Activated CD8-positive, alpha-beta memory T cell treated with anti-CD3 and anti-CD28 coated beads, Interleukin-2, amount 50 U/mL, for 4 hours (primary cell): ENCODE measurements at regions not wholly inside any gene's neighbourhood (a gene's known extent, or its start where the extent isn't known, plus 50 kb on each side); places are given as distances from the start of the nearest gene placed in this dataset.
A peak's percentile ranks its signal among the peaks of the same experiment; 100 is the strongest.

ENCODE experiments used
- DNase-seq: peaks from one replicate; pipeline ENCODE4 v3.0.0-alpha.2; 2020

DNA sequence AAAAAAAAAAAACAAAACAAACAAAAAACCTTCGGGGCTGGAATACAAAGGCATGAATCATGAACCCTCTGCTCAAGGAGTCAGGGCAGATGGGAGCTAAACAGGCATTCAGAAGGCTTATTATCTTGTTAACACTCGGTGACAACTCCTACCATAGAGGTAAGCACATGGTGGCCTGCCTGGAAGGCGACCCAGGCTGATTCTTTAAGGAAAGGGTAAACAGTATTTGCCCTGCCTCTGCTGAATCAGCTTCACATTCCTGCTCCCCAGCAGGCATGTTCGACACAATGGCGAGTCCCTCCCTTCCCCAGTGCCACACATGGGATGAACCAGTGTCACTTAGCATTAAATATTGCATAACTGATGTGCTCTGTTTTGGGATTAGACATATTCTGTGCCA, 191.9 kb downstream of the ARL4C start:
- no peak for DNase-seq

DNA sequence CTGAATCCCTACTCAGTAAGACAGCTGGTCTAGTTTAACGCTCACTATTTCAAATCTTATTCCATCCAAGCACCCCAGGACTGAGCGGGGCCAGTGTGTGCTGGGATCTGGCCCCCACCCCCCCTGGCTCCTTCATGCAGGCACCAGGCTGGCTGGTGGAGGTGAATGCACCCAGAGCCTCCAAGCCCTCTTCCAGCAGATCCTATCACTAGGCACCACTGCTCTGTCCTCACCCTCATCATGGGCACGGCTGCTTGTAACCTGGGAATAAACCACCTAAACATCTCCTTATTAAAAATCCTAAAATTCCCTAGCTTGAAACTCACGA, 194.3 kb downstream of the ARL4C start:
- DNase-seq, result no peak

DNA sequence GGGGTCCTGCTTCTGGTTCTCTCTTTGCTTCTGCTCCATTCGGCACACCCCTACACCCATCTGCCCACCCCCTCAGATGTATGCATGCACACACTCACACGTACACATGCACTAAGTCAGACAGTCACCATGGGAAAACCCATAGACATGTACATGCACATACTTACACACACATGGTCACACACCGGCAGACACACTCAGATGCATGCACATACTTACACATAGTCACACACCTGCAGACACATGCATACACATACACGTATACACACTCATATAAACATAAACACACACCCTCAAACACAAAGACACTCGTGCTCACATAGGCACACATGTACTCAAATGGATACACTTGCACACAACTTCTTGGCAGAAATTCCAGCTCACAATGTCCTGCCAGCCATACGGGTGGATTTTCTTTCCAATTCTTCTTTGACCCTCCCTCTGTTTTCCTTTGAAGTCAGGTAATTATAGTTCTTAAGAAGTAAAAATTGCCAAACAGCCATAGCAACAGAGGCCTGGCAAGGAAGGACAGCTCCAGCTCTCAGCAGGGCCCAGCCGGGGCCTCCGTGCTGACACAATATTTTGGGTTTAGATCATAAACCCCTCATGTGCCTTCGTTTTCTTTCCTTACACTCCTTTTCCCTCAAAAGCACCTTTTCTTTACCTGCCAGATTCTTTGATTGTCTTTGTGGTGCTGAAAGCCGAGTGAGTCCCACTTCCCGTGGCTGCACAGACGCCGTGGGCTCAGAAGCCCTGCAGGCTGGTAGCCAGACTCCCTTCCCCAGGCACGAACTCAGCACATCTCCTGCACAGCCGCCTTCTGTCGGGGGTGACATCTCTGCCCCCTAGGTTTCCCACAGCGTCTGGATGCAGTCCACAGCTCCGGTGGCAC, 195.7 kb downstream of the ARL4C start:
- no peak for DNase-seq

DNA sequence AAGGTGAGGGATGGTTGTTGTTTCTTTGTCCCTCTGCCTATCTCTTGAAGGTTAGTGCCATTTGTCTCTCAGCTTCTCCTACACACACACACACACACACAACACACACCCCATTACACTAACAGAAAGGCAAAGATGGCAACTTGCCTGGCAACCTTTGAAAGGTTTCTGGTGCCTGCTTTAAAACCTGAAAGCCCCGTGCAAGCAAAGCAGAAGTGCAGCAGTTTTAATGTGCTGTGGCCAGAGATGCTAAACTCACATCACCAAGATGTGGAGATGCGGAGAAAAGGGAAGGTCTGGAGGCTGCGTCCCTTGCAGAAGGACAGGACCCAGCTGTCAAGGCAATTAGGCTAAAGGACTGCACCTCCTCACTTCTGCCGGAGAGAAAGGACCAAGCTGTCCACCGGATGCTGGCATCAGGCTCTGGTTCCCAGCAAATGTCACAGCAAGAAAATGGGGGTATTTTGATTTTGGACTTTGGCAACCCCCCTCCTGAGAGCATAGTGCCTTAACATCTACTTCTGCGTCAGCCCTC, 196.4 kb downstream of the ARL4C start:
- DNase-seq, result no peak

DNA sequence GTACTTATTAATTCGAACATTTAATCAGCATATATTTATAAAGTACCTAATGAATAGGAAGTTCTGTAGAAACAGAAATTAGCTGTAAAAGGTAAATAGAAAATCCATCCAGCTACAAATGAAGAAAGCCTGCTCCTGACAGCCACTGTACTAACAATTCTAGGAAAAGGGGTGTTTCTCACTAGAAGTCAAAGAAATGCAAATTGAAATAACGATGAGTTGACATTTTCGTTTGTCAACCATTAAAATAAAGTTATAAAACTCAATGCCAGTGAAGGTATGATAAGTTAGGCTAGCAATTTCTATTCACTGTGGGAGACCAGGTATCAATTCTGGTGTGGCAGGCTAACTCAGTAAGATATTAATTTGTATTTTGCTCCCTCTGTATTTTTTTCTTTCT, 198.0 kb downstream of the ARL4C start:
- no peak for DNase-seq

DNA sequence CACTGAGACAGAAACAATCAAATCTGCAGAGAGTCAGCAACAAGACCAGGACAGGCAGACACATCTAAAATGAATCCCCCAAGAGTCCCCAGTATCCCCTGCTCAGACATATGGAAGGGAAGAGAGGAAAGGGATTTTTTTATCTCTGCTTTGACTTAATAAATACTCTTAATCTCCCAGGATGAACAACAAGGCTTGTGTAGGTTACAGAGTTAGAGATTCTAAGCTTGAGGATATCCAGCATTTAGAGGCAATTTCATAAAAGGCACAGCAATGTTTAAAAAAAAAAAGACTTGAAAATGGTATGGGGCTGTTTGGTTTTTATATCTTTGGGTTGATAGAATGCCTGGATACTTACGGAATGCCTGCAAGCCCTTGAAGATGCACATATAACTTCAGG, 199.9 kb downstream of the ARL4C start:
- no peak for DNase-seq

DNA sequence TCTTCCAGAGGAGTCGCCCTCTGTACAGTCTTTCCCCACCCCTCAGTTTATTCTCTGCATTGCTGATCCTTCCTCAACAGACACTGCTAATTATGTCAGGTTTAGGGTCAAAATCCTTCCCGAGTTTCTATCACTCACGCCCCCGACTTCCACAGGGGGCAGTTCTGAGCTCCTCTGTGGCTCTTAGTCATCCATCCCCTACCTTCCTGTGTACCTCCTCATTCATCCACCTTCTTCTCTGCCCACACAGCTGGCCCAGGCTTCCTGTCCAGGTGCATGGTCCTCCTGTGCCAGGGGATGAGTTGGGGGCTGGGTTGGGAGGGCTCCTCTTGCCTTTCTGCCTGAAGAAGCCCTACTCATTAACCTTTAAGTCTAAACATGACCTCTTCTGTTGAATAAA, 202.9 kb downstream of the ARL4C start:
- no peak for DNase-seq

DNA sequence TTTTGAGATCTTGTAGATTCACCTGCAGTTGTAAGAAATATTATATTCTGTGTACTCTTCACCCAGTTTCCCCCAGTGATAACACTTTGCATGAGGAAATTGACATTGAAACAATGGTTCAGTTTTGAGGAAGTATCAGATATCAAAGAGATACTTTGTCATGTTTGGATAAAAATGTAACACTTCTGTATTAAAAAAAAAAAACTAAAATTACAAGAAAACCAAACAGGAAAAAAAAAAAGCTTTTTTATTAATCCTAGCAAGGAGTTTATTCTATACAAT, 204.0 kb downstream of the ARL4C start:
- no peak for DNase-seq

DNA sequence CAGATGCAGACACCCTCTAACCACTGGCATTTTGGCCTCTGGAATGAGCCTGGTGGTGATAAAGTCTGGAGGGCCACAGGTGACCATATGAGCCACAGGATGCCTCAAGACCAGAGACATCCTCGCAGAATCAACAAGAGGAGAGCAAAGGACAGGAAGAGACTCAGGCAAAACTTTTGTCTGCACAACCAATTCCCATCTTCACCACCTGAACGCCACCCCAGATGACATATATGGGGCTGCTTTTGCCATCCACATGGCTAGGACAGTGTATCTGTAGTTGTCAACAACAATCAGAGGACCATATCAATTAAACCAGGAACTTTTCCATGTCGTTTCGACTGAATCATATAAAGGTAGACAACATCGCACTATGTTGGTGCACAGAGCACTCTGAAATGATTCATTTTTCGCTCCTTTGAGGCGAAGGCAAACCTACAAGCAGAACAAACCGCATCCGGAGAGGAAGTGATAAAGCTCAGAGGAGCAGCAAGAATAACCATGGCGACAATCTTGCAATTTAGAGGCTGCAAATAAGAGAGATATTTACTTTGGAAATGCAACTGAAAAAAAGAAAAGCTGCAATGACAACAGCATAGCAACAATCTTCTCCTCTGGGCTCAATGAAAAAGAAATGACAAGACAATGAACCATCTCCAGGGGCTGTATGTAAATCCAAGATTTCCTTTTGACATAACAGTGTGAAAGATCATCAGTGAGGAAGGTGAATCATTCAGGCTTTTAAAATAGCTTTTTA, 204.5 kb downstream of the ARL4C start:
- peak; percentile 41 for DNase-seq

DNA sequence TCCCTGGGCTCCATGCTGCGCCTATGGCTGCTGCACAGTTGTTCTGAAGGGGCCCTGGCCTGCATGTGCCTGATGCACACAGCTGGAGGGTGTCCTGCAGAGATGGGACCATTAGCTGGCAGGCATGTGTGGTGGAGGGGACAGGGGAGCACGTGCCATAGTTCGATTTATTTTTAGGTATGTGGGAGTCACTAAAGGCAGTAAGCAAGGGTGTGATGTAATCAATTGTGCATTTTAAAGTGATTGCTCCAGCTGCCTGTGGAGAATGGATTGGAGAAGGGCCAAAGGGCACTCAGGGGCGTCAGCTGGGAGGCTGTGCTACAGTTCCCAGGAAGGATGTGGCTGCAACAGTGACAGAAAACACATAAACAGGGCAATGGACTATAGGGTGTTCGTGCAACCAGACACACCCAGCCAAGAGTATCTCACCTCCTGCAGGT, 205.1 kb downstream of the ARL4C start:
- DNase-seq, result no peak

DNA sequence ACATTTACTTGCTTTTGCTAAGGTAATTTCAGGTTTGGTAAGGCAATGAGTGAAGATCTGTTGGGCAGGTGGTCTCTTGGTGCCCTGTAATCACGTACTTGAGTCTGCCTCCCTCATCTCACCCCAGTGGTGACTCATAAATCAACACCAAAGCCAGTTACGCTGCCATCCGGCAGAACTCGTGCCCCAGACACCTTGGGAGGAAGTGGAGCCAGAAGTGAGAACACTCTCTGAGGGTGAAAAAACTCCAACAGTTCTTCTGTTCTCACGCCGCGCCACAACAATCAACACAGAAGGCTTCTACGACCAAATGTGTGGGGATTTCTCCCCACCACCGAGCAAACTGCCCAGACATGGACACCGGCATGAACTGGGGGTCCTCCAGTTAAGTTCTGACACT, 206.2 kb downstream of the ARL4C start:
- DNase-seq, result peak; percentile 75

DNA sequence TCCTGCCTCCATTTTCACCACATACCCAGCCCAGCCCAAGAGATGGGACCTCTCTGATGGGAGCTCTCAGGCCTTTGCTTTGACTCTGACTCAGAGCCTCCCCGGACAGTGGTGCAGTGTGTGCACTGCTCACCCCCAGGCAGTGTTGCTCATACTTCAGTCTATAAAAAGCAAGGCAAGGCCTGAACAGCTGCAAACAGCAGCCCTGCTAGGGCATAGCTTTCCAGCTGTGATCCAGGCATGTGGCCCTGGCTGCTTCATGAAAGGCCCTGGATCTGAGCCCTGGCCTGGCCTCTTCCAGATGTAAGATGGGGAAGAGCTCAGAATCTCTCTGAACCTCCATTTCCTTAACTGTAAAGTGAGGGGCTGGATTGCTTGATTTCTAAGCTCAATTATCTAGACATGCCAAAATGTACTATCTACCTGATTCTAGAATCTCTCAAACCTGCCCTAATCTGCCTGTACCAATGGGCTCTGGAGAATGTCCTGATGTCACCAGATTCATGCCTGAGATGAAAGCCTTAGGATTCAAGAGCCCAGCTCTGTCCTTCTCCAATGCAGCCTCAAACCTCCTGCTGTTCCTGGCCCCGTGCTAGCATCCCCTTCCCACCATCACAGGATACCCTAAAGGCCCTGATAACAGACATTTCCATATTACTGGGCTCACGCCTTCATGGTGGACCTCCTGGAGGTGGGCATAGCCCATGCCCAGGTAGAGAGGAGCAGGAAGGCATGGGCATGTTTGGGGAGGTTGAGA, 206.9 kb downstream of the ARL4C start:
- DNase-seq, result peak; percentile 55

DNA sequence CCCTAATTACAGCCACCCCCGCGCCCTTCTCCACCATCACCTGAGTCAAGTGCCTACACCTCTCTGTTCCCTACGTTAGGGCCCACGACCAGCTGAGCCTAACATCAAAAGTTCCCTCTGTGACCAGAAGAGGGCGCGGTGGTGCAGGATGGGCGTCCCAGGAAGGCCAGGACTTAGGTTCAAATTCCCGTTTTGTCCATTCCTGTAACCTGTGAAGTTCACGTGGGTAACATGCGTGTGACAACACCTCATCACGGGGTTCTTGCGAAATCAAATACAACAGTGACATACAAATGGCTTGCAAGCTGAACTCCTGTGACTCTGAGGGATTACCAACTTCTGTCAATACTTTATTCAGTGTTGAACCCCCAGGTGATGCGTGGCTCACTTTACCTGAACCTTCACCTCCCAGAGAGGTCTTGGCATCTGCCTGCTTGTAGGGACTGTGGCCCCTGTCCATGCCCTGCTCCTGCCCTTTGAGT, 207.9 kb downstream of the ARL4C start:
- DNase-seq, result peak; percentile 67

DNA sequence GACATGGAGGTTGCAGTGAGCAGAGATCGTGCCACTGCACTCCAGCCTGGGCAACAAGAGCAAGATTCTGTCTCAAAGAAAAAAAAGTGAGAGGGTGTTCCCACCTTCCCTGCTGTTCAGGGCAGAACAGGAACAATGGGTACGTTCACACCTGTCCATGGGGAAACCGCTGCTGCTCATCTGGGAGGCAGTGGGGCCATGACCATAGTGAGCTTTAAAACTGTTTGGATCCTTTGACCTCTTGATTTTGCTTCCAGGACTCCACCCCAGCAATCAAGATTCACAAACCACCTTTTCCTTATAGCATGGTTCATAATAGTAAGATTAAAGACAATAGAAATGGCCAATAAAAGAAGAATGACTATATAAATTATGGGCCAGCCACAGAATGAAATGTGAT, 209.2 kb downstream of the ARL4C start:
- no peak for DNase-seq

DNA sequence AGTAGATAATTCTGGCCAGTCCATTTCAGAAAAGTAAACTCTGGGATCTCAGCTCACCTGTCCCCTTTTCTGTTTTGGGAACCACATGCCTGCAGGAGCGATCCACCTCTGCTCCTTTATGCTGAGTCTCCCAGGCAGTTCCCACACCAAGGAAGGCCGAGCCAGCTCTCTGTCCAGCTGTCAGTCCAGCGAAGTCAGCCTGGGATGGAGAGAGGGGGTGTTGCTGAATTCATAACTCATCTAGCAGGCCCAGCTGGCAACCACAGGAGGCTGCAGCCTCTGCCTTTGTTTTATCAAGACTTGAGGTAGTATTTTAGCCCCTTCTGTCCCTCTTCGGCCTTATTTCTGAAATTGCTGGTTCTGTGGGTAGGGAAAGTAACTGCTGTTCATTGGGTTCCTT, 209.9 kb downstream of the ARL4C start:
- DNase-seq, result no peak

DNA sequence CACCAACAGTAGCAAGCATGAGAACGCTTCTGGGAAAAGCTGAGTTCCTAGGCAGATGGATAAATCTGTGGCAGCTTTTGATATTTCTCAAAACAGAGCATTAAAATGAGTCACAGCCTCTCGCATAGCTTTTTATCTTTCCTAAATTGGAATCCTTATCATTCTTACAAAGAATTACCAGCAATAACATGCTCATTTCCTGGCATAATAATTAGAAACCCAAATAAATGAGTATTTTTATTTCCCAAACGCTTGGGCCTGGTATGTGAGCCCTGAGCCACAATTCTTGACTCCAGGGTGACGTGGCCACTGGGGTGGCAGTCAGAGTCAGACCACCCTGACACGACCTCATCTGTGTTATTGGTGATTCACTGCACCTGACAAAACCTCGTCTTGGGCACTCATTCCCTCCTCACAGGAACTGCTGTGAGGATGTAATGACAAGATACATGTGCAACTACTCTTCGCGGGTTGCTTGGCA, 210.7 kb downstream of the ARL4C start:
- no peak for DNase-seq

DNA sequence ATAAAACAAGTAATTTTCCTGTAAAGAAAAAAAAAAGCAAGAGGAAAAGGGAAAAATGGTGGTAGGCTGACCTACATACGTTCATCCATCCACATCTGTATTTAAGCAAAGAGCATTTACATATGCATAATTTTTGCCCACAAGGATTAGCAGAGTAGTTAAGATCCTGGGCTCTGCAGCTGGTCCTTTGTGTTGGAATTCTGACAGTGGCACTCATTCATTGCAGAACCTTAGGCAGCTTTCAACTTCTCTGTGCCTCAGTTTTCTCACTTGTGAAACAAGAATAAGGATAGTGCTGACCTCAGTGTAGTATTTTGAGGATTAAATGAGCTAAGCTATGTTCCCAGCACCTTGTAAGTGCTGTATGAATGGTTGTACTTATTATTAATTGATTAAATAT, 211.3 kb downstream of the ARL4C start:
- DNase-seq, result no peak

DNA sequence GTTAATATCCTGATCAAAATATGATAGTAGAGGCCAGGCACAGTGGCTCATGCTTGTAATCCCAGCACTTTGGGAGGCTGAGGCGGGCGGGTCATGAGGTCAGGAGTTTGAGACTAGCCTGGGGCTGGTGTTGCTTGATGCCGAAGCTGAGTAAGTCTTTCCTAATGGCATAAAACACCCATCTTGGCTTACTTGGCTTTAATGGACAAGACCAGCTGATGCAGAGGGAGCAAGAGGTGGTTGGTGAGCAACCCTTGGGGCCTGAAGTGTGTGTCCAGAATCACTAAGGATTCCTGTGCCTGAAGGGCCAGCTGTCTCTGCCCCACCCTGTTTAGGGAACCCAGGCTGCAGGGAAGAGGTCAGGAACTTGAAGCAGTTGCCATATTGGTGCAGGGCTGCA, 217.2 kb downstream of the ARL4C start:
- DNase-seq, result no peak

DNA sequence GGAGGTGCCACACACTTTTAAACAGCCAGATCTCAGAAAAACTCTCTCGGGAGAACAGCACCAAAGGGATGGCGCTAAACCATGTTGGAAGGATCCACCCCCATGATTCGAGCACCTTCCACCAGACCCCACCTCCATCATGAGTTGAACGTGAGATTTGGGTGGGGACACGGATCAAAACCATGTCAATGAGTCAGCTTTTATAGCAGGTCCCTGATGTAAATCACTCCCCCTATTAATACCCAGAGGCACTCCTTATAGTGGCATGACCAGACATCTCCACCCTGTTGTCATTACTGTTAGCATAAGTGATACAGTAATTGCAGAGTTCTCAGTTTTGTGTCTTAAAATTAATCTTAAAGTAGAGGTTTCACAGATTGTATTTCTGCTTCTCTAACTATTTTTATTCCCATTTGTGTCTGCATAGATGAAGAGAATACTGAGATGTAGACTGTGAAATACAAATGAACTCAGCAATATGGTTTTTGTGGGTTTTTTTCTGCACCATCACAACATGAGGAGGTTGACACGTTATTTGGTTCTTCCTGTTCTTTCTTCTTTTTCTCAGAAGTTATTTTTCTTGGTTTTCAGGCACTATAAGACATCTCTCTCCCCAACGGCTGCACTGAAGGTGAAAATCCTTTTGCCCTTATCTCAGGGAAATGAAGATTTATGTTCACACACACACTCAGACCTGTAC, 218.2 kb downstream of the ARL4C start:
- DNase-seq, result no peak

DNA sequence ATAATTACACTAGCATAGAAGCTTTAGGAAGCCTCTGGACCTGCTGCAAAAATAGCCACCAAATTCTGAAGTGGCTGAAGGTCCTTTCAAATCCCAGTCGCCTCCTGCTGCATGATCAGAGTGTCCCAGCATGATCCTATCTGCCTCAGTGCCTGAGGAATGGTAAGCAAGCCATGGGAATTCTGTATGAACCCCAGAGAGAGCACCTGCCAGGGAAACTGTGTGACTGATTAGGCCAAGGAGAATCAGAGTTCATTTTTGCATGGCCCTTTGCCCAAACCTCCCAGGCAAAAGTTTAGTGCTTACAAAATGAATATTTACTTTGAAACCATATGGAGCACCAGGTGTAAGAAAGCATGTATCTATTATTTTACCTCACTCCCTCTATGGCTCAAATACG, 221.4 kb downstream of the ARL4C start:
- DNase-seq, result no peak

DNA sequence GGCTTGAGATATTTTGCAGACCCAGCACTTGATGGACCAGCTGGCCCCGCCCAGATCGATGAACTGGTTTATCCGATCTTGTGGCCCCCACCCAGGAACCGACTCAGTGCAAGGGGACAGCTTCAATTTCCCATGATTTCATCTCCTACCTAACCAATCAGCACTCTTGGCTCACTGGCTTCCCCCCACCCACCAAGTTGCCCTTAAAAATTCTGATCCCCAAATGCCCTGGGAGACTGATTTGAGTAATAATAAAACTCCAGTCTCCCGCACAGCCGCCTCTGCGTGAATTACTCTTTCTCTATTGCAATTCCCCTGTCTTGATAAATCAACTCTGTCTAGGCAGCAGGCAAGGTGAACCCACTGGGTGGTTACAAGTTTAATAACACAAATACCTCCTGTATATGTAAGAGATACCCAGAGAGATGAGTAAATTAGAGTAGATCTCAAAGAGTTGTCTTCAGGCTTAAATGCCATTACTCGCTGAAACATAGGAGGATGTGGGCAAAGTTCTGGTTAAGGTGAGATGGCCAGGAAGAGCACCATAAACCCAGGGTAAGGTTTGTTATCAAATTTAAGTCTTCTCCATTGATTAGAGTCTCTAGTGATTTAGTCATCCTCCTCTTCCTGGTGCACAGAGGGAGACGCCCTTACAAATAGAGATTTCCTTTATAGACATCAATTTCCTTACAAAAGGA, 222.8 kb downstream of the ARL4C start:
- no peak for DNase-seq
